H9 (cell line): ENCODE measurements at regions not wholly inside any gene's neighbourhood (a gene's known extent, or its start where the extent isn't known, plus 50 kb on each side); places are given as distances from the start of the nearest gene placed in this dataset.

Source experiments
- DNase-seq: peaks from one replicate; pipeline ENCODE4 v3.0.0-alpha.2; 2017
- H2AFZ ChIP-seq: one replicate; pipeline ENCODE4 v1.6.1; 2013; ENCODE audit warnings: mild to moderate bottlenecking, low read length, control low read depth, moderate library complexity
- H2AK5ac ChIP-seq: 2 replicates; pipeline ENCODE4 v1.6.1; 2013; ENCODE audit warnings: low read length, control low read depth, mixed read lengths; ENCODE audit not compliant: insufficient read length
- H2BK120ac ChIP-seq: one replicate; pipeline ENCODE4 v1.6.1; 2013; ENCODE audit warnings: low read depth, mild to moderate bottlenecking, low read length, control low read depth, inconsistent platforms; ENCODE audit not compliant: poor library complexity, severe bottlenecking
- H2BK12ac ChIP-seq: 2 replicates; pipeline ENCODE4 v1.6.1; 2013; ENCODE audit warnings: low read length, control low read depth, mixed read lengths, low read depth; ENCODE audit not compliant: insufficient read length
- H2BK15ac ChIP-seq: 2 replicates; pipeline ENCODE4 v1.6.1; 2013; ENCODE audit warnings: low read depth, low read length, control low read depth
- H2BK20ac ChIP-seq: one replicate; pipeline ENCODE4 v1.6.1; 2013; ENCODE audit warnings: low read depth, mild to moderate bottlenecking, low read length, control low read depth, inconsistent platforms; ENCODE audit not compliant: poor library complexity, severe bottlenecking
- H2BK5ac ChIP-seq: 2 replicates; pipeline ENCODE4 v1.6.1; 2013; ENCODE audit warnings: low read length, control low read depth, mixed read lengths; ENCODE audit not compliant: insufficient read length
- H3K14ac ChIP-seq: 2 replicates; pipeline ENCODE4 v1.6.1; 2013; ENCODE audit warnings: low read length, control low read depth; ENCODE audit not compliant: insufficient read depth
- H3K18ac ChIP-seq: 2 replicates; pipeline ENCODE4 v1.6.1; 2013; ENCODE audit warnings: low read depth, mild to moderate bottlenecking, mixed read lengths, low read length, control low read depth; ENCODE audit not compliant: insufficient read length
- H3K23ac ChIP-seq: 2 replicates; pipeline ENCODE4 v1.6.1; 2013; ENCODE audit warnings: low read length, control low read depth, mixed read lengths, low read depth; ENCODE audit not compliant: insufficient read length
- H3K23me2 ChIP-seq: 2 replicates; pipeline ENCODE4 v1.6.1; 2013; ENCODE audit warnings: low read depth, mild to moderate bottlenecking, mixed read lengths, low read length, control low read depth; ENCODE audit not compliant: insufficient read length, poor library complexity, severe bottlenecking
- H3K27ac ChIP-seq: 2 replicates; pipeline ENCODE4 v1.5.1; 2013; ENCODE audit warnings: low read length, control low read depth, mixed read lengths, low read depth; ENCODE audit not compliant: insufficient read length
- H3K27me3 ChIP-seq: 2 replicates; pipeline ENCODE4 v1.6.1; 2013; ENCODE audit warnings: low read length, control low read depth, inconsistent platforms; ENCODE audit not compliant: insufficient read depth
- H3K4ac ChIP-seq: 2 replicates; pipeline ENCODE4 v1.6.1; 2013; ENCODE audit warnings: low read depth, mild to moderate bottlenecking, control low read depth, inconsistent platforms, low read length, moderate library complexity
- H3K4me1 ChIP-seq: 2 replicates; pipeline ENCODE4 v1.6.1; 2013; ENCODE audit warnings: low read length, control low read depth, inconsistent platforms; ENCODE audit not compliant: insufficient read depth
- H3K4me2 ChIP-seq: 2 replicates; pipeline ENCODE4 v1.6.1; 2013; ENCODE audit warnings: low read length, control low read depth, mixed read lengths; ENCODE audit not compliant: insufficient read length, insufficient read depth
- H3K56ac ChIP-seq: 2 replicates; pipeline ENCODE4 v1.6.1; 2013; ENCODE audit warnings: low read depth, mild to moderate bottlenecking, mixed read lengths, low read length, control low read depth; ENCODE audit not compliant: insufficient read length
- H3K79me1 ChIP-seq: 2 replicates; pipeline ENCODE4 v1.6.1; 2013; ENCODE audit warnings: low read depth, mild to moderate bottlenecking, moderate library complexity, low read length, control low read depth, inconsistent platforms; ENCODE audit not compliant: insufficient read depth, poor library complexity, severe bottlenecking
- H3K79me2 ChIP-seq: 2 replicates; pipeline ENCODE4 v1.6.1; 2013; ENCODE audit warnings: low read length, control low read depth, inconsistent platforms; ENCODE audit not compliant: insufficient read depth
- H3K9ac ChIP-seq: 2 replicates; pipeline ENCODE4 v1.6.1; 2013; ENCODE audit warnings: low read length, control low read depth, mixed read lengths; ENCODE audit not compliant: insufficient read length; ENCODE audit errors: extremely low read depth
- H3K9me3 ChIP-seq: one replicate; pipeline ENCODE4 v1.6.1; 2013; ENCODE audit warnings: low read depth, low read length, inconsistent platforms; ENCODE audit not compliant: control insufficient read depth
- H3T11ph ChIP-seq: one replicate; pipeline ENCODE4 v1.6.1; 2013; ENCODE audit warnings: mild to moderate bottlenecking, low read length, control low read depth, inconsistent platforms
- H4K20me1 ChIP-seq: one replicate; pipeline ENCODE4 v1.6.1; 2013; ENCODE audit not compliant: control insufficient read depth, insufficient read length, insufficient read depth
- H4K5ac ChIP-seq: 2 replicates; pipeline ENCODE4 v1.6.1; 2013; ENCODE audit warnings: low read depth, mild to moderate bottlenecking, mixed read lengths, low read length, control low read depth; ENCODE audit not compliant: insufficient read length
- H4K8ac ChIP-seq: replicated peaks from 2 replicates; pipeline ENCODE4 v1.6.1; 2013; ENCODE audit warnings: low read length, control low read depth, mixed read lengths, low read depth; ENCODE audit not compliant: insufficient read length
- H4K91ac ChIP-seq: 2 replicates; pipeline ENCODE4 v1.6.1; 2013; ENCODE audit warnings: low read depth, mild to moderate bottlenecking, moderate library complexity, mixed read lengths, low read length, control low read depth; ENCODE audit not compliant: insufficient read length
- H3K27ac Mint-ChIP-seq, 3 experiments: 2 replicates in 2 of 3; 3 replicates in 1 of 3; pipeline ENCODE4 v1.8.0; 2020 to 2021; ENCODE audit warnings: mixed read lengths in 3 of 3, mild to moderate bottlenecking in 1 of 3, moderate library complexity in 1 of 3
- H3K27me3 Mint-ChIP-seq: 2 replicates; pipeline ENCODE4 v1.8.0; 2021; ENCODE audit warnings: low read depth, mild to moderate bottlenecking, moderate library complexity, mixed read lengths
- H3K36me3 Mint-ChIP-seq, 3 experiments: 2 replicates in 2 of 3; 3 replicates in 1 of 3; pipeline ENCODE4 v1.8.0; 2020 to 2021; ENCODE audit warnings: low read depth in 3 of 3, mixed read lengths in 3 of 3; ENCODE audit not compliant: insufficient read depth in 1 of 3
- H3K4me1 Mint-ChIP-seq, 2 experiments: 2 replicates each; pipeline ENCODE4 v1.8.0; 2020; ENCODE audit warnings: mixed read lengths in 2 of 2
- H3K4me3 Mint-ChIP-seq, 2 experiments: 2 replicates in 1 of 2; 3 replicates in 1 of 2; pipeline ENCODE4 v1.8.0; 2020 to 2021; ENCODE audit warnings: mild to moderate bottlenecking in 2 of 2, mixed read lengths in 2 of 2, moderate library complexity in 1 of 2
- H3K9me3 Mint-ChIP-seq, 2 experiments: 2 replicates in 1 of 2; 3 replicates in 1 of 2; pipeline ENCODE4 v1.8.0; 2020; ENCODE audit warnings: mild to moderate bottlenecking in 2 of 2, mixed read lengths in 2 of 2, moderate library complexity in 1 of 2
- WGBS: extraction: QIAGEN DNeasy Blood & Tissue Kit; methylation state at CpG from one replicate; pipeline ENCODE4 v1.1.7; 2013; ENCODE audit warnings: missing lambda C conversion rate, low lambda C conversion rate, mixed read lengths; ENCODE audit not compliant: insufficient read length; ENCODE audit errors: extremely low coverage; 5-methylcytosine and 5-hydroxymethylcytosine counted together
- TF ChIP-seq, protein P1 (sequence below): fragments of 200-600 bp; sonication (generic); conservative IDR thresholded peaks from 3 replicates; pipeline ENCODE4 v1.8.0; 2021; ENCODE audit warnings: antibody characterized with exemption, mild to moderate bottlenecking

GRCh38 chr19:32233091-32233490, 112.3 kb upstream of the ZNF507 start:
- Histone ChIP-seq H4K8ac (no peak overlapping the region), H4K91ac (no peak overlapping the region), H3K14ac (no peak overlapping the region), H2BK15ac (no peak overlapping the region), H3K27ac (no peak overlapping the region), H2BK20ac (no peak overlapping the region), H3K27me3 (no peaks in the 10 kb centered on the region), H2AK5ac (no peak overlapping the region), H2BK12ac (no peak overlapping the region), H2AFZ (no peak overlapping the region), H2BK5ac (no peak overlapping the region), H3K23ac (no peak overlapping the region), H2BK120ac (no peak overlapping the region), H3K4me2 (no peak overlapping the region), H3K79me1 (no peaks in the 10 kb centered on the region), H3K9me3 (no peaks in the 10 kb centered on the region), H3K79me2 (no peaks in the 10 kb centered on the region), H4K5ac (no peak overlapping the region), H3K18ac (no peak overlapping the region), H3K23me2 (no peaks in the 10 kb centered on the region), H3K4me1 (no peaks in the 10 kb centered on the region), H3K9ac (no peak overlapping the region), H4K20me1 (no peaks in the 10 kb centered on the region), H3T11ph (no peak overlapping the region), H3K56ac (no peak overlapping the region), H3K4ac (no peak overlapping the region)
- Mint-ChIP-seq H3K27me3 (peaks cover 9% of the 10 kb centered on the region; the same call in 1 of the 2 replicates), H3K36me3 (no peaks in the 10 kb centered on the region), H3K27ac (peak overlapping the region in 1 of 3 experiments; percentile 35; a peak in 1 of 7 replicates), H3K4me3 (no peak overlapping the region; a peak in 1 of 5 replicates), H3K4me1 (no peaks in the 10 kb centered on the region), H3K9me3 (no peaks in the 10 kb centered on the region)
- TF ChIP-seq, protein P1, sequence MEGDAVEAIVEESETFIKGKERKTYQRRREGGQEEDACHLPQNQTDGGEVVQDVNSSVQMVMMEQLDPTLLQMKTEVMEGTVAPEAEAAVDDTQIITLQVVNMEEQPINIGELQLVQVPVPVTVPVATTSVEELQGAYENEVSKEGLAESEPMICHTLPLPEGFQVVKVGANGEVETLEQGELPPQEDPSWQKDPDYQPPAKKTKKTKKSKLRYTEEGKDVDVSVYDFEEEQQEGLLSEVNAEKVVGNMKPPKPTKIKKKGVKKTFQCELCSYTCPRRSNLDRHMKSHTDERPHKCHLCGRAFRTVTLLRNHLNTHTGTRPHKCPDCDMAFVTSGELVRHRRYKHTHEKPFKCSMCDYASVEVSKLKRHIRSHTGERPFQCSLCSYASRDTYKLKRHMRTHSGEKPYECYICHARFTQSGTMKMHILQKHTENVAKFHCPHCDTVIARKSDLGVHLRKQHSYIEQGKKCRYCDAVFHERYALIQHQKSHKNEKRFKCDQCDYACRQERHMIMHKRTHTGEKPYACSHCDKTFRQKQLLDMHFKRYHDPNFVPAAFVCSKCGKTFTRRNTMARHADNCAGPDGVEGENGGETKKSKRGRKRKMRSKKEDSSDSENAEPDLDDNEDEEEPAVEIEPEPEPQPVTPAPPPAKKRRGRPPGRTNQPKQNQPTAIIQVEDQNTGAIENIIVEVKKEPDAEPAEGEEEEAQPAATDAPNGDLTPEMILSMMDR, result no peak
- no CpG with 5 or more reads among the region's 6 CpGs for WGBS
- no peak for DNase-seq
